Retinal pigment epithelial cell (primary cell): ENCODE measurements at regions not wholly inside any gene's neighbourhood (a gene's known extent, or its start where the extent isn't known, plus 50 kb on each side); places are given as distances from the start of the nearest gene placed in this dataset.

ENCODE experiments used
- DNase-seq: peaks from one replicate; pipeline ENCODE4 v3.0.0-alpha.2; 2010; ENCODE audit warnings: low read depth
- H3K4me3 ChIP-seq: 2 replicates; pipeline ENCODE4 v1.5.1; 2011; ENCODE audit warnings: mild to moderate bottlenecking, low read length, control low read depth, moderate library complexity
- TF ChIP-seq, protein P1 (sequence below): conservative IDR thresholded peaks from 2 replicates; pipeline ENCODE4 v1.5.1; 2011; ENCODE audit warnings: low read depth, low read length, control low read depth, inconsistent platforms

GRCh38 chr16:26768385-26769010, 298.2 kb upstream of the C16orf82 start:
- TF ChIP-seq, protein P1, sequence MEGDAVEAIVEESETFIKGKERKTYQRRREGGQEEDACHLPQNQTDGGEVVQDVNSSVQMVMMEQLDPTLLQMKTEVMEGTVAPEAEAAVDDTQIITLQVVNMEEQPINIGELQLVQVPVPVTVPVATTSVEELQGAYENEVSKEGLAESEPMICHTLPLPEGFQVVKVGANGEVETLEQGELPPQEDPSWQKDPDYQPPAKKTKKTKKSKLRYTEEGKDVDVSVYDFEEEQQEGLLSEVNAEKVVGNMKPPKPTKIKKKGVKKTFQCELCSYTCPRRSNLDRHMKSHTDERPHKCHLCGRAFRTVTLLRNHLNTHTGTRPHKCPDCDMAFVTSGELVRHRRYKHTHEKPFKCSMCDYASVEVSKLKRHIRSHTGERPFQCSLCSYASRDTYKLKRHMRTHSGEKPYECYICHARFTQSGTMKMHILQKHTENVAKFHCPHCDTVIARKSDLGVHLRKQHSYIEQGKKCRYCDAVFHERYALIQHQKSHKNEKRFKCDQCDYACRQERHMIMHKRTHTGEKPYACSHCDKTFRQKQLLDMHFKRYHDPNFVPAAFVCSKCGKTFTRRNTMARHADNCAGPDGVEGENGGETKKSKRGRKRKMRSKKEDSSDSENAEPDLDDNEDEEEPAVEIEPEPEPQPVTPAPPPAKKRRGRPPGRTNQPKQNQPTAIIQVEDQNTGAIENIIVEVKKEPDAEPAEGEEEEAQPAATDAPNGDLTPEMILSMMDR: no peak
- no peak overlapping the region for H3K4me3 ChIP-seq
- no peak for DNase-seq

- no peak overlapping the region for H3K4me3 ChIP-seq
- TF ChIP-seq, protein P1: no peak
- DNase-seq: no peak
These were observed 296.2 kb upstream of the C16orf82 start for GRCh38 chr16:26770547-26770946.

DNA sequence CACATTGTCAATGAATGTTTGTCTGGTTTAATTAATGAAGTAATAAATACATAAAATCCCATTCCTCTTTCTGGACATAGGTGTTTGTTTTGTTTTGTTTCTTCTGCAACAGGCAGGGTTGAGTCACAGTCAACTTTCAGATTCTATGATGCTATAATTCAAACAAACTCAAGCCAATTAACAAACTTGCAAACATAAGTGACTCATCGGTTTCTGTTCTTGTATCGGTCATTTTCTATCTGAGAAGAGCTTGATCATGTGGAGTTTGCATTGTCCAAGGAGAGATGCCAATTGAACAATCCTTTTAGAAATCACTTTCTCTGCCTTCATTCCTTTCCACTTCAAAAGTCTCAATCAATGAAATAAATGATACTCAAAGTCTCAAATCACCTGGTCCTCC, 294.2 kb upstream of the C16orf82 start:
- H3K4me3 ChIP-seq: no peak overlapping the region
- TF ChIP-seq, protein P1: no peak
- DNase-seq: no peak

DNA sequence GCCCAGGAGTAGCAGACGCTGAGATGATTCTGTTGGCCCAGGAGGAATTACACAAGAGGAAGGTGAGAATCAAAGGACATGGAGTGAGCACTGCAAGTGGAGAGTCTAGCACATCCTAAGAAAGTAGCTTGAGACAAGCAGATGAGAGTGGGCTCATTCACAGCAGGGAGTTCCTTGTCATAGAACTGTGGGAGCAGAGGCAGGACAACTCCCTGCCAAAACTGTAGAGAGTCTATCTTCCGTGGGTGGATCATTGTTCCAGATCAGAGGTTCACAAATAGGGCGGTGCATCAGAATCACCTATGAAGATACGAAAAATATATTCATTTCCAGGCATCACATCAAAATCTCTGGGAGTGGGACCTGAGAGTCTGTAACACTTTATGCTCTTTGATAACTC, 288.9 kb upstream of the C16orf82 start:
- DNase-seq: no peak
- no peak overlapping the region for H3K4me3 ChIP-seq
- TF ChIP-seq, protein P1: no peak

DNA sequence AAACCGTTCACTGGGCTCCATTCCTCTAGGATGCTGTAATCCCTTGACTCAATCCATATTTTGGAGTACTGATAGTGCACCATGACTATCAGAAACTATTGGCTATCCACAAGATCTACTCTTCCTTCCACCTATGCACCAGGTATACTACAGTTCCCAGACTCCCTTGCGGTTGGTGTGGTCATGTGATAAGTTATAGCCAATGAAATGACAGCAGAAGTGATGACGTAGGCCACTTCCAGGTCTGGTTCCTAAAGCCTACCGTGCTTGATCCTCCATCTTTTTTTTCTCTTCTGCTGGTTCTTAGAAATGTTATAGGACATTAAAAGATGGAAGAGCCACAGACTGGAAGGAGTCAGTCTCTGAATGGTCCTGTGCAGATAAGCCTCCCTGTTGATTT, 278.8 kb upstream of the C16orf82 start:
- no peak overlapping the region for H3K4me3 ChIP-seq
- DNase-seq: no peak
- TF ChIP-seq, protein P1: no peak

DNA sequence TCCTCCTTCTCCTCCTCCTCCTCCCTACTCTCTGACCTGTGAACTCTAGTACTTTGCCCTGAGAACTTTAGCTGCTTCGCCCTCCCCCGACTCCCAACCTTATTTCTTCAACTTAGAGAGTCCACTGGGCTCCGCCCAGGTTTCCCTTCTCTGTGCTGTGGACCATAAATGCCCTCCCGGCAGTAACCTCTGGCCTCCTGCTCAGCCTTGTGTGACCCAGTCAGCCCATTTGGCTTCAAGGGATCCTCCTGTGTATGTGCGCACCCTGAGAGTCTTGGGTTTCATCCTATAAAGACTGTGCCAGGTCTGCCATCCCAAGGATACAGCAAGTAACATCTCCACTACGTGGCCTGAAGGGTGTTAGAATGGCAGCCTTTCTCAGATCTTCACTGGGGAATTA, 275.6 kb upstream of the C16orf82 start:
- no peak for DNase-seq
- TF ChIP-seq, protein P1: no peak
- H3K4me3 ChIP-seq: no peak overlapping the region

GRCh38 chr16:26795184-26795583, 271.5 kb upstream of the C16orf82 start:
- H3K4me3 ChIP-seq: no peak overlapping the region
- TF ChIP-seq, protein P1: no peak
- no peak for DNase-seq
